ENCODE measurements at regions not wholly inside any gene's neighbourhood (a gene's known extent, or its start where the extent isn't known, plus 50 kb on each side); places are given as distances from the start of the nearest gene placed in this dataset.

GRCh38 chr6:82569022-82569421 is 205.4 kb downstream of the TPBG start:
- intact Hi-C loops (cut with DNase I): no loop called here
- ATAC-seq: peak; percentile 50
- no peak for DNase-seq (ENCODE audit: low spot score)

DNA sequence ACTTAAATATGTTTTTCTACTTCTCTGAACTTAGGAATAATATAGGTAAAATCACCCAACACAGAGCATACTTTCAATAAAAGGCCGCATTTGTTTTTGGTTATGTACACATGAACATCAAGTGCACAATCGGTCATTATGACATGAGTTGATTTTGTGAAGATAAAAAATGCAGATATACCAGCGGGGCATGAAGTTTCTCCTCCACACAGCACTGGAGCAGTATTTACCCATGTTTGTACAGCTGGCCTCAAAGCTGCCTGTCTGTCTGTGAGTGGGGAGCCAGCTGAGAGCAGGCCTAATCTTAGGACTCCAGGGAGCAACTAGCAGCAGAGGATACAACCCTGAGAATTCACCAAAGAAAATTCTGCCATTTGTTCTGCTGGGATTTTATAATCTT is 206.5 kb downstream of the TPBG start:
- ATAC-seq: peak; percentile 59
- DNase-seq (ENCODE audit: low spot score): no peak
- intact Hi-C loops (cut with DNase I): no loop called here

DNA sequence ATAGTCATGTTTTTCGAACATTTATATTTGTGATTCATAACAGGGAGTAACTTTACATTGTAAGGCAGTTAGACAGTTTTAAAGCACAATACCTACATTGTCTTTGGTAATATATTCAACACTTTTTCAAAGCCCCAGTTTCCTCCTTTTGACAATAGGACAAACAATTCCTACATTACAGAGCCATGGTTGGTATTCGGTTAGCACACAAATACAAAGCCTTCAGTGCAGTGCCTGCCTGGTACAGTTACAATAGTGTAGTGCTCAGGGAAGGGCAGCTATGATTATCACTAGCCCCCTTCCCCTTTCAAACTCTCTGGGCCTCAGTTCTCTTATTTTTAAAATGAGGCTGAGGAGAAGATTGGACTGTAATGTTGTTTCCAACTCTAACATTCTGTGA is 207.8 kb downstream of the TPBG start:
- ATAC-seq (no peak), DNase-seq (ENCODE audit: low spot score) (no peak)
- intact Hi-C loops (cut with DNase I): no loop called here

GRCh38 chr6:82573254-82573972 is 209.8 kb downstream of the TPBG start:
- DNase-seq (ENCODE audit: low spot score) (no peak), ATAC-seq (no peak)
- intact Hi-C loops (cut with DNase I): no loop called here

- ATAC-seq (no peak), DNase-seq (ENCODE audit: low spot score) (no peak)
- intact Hi-C loops (cut with DNase I): no loop called here
Observed at GRCh38 chr6:82576284-82576683, 212.7 kb downstream of the TPBG start.

GRCh38 chr6:82584194-82584695 is 220.6 kb downstream of the TPBG start:
- intact Hi-C loops (cut with DNase I): no loop called here
- no peak for DNase-seq (ENCODE audit: low spot score)
- no peak for ATAC-seq

GRCh38 chr6:82584856-82585255 is 221.2 kb downstream of the TPBG start:
- intact Hi-C loops (cut with DNase I): no loop called here
- DNase-seq (ENCODE audit: low spot score) (no peak), ATAC-seq (no peak)

DNA sequence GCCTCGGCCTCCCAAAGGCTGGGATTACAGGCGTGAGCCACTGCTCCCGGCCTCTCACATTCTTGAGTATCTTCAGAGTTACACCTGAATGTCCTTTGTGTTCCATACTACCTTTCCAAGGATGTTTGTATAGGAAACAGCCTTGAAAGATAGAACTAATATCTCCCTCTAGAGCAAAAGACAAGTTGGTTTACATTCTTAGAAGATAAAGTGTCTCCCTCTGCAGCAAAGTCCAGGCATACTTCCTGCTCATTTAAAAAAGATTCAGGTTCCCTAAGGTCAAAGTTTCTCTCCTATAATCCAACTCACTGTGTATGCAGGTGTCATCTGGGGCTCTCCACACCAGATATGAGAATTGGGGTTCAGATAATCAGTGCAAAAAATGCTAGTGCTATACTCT is 224.4 kb downstream of the TPBG start:
- no peak for DNase-seq (ENCODE audit: low spot score)

DNA sequence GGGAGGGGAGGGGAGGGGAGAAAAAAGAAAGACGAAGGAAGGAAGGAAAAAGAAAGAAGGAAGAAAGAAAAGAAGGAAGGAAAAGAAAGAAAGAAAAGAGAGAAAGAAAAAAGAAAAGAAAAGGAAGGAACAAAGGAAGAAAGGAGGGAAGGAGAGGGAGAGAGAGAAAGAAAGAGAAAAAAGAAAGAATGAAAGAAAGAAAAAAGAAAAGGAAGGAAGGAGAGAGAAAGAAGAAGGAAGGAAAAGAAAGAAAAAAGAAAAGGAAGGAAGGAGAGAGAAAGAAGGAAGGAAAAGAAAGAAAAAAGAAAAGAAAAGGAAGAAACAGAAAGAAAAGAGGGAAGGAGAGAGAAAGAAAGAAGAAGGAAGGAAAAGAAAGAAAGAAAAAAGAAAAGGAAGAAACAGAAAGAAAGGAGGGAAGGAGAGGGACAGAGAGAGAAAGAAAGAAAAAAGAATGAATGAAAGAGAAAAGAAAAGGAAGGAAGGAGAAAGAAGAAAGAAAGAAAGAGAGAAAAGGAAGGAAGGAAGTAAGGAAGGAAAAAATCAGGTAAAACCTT is 225.3 kb downstream of the TPBG start:
- ATAC-seq: no peak
- DNase-seq (ENCODE audit: low spot score): no peak
- intact Hi-C loops (cut with DNase I): no loop called here

More for the DNA sequence above, 224.4 kb downstream of the TPBG start:
- intact Hi-C loops (cut with DNase I): no loop called here
- ATAC-seq: no peak

- DNase-seq (ENCODE audit: low spot score): no peak
- ATAC-seq: no peak
- intact Hi-C loops (cut with DNase I): no loop called here
Observed at GRCh38 chr6:82589509-82590206, 226.0 kb downstream of the TPBG start.

- no peak for DNase-seq (ENCODE audit: low spot score)
- intact Hi-C loops (cut with DNase I): no loop called here
- ATAC-seq: no peak
Observed at GRCh38 chr6:82597201-82597600, 233.6 kb downstream of the TPBG start.

- DNase-seq (ENCODE audit: low spot score) (no peak), ATAC-seq (no peak)
- intact Hi-C loops (cut with DNase I): no loop called here
Observed at GRCh38 chr6:82602776-82603175, 239.2 kb downstream of the TPBG start.

- intact Hi-C loops (cut with DNase I): no loop called here
Observed at GRCh38 chr6:82603871-82604270, 240.3 kb downstream of the TPBG start.

DNA sequence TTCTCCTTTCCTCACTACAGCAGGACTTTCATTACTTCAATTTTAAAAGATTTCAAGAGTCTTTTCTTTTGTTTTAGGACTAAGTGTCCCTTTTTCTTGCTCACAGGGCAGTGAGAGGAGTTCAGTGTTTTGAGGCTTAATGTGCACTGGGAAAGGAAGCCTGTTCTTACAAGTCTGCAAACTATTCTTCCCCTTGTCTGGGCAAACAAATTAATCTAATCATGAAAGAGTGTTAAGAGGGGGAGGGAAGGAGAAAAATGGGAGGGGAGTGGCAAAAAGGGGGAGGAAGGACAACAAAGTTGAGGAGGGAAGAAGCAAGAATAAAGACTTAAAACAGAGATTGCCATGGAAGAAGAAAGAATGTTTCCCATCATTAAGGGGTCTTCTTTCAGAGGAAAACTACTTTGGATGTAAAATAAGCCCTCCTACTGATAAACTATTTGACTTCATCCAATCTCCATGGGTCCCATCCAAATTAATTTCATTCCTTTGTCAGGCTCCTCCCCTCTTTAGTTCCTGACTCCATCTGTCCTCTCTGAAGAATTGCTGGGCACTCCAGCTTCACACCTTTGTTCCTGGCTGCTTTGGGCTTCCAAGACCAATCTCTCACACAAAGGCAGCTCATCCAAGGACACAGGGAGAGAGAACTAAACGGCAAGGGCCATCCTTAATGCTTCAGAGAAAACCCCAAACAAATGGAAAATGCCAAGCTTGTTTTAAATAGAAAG is 244.5 kb downstream of the TPBG start:
- no peak for DNase-seq (ENCODE audit: low spot score)
- ATAC-seq: no peak
- intact Hi-C loops (cut with DNase I): no loop called here

More at GRCh38 chr6:82603871-82604270, 240.3 kb downstream of the TPBG start:
- no peak for ATAC-seq
- DNase-seq (ENCODE audit: low spot score): no peak

GRCh38 chr6:82608781-82609180 is 245.2 kb downstream of the TPBG start:
- ATAC-seq (no peak), DNase-seq (ENCODE audit: low spot score) (no peak)
- intact Hi-C loops (cut with DNase I): no loop called here

GRCh38 chr6:82611751-82612150 is 248.1 kb downstream of the TPBG start:
- no peak for ATAC-seq
- DNase-seq (ENCODE audit: low spot score): no peak
- intact Hi-C loops (cut with DNase I): no loop called here

GRCh38 chr6:82612475-82613039 is 248.9 kb downstream of the TPBG start:
- no peak for DNase-seq (ENCODE audit: low spot score)
- no peak for ATAC-seq
- intact Hi-C loops (cut with DNase I): no loop called here

- DNase-seq (ENCODE audit: low spot score) (no peak), ATAC-seq (no peak)
- intact Hi-C loops (cut with DNase I): no loop called here
Observed at GRCh38 chr6:82614518-82614917, 250.9 kb downstream of the TPBG start.

DNA sequence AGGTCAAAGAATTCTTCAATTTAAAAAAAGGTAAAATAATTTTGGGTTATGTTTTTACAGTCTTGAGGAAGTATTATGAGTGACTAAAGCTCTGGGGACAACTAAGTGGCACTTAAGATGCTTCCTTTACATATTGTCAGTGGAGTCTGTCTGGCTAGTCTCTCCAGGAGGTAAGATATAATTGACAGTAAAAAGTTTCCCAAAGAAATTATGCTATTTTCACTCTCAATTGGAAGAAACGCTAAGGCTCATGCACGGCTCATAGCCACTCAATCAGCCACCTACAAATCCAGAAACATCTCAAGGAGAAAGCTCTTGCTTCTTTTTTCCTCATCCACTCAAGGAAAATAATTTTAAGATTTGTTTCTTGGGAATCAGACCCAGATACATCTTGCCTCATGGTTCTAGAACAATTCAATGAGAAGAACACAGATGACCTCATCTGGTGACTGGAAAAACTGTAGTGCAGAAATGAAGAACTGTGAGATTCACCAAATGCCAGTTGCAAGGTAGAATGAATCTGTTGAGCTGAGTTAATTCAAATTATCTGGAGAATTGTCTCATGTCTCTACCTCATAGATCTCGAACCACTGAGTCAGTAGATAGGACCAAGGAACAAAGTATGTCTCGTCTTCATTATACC is 252.9 kb downstream of the TPBG start:
- DNase-seq (ENCODE audit: low spot score) (no peak), ATAC-seq (no peak)
- intact Hi-C loops (cut with DNase I): no loop called here
